Fibroblast of skin of scalp (primary cell): ENCODE measurements at regions not wholly inside any gene's neighbourhood (a gene's known extent, or its start where the extent isn't known, plus 50 kb on each side); places are given as distances from the start of the nearest gene placed in this dataset.
"Not testable (repeated sequence)": the region's sequence is repeated elsewhere in the genome, so short reads cannot be mapped to it uniquely, and the experiment has no call there.

Experiments
- DNase-seq: peaks from one replicate; pipeline ENCODE4 v3.0.0-alpha.2; 2013

- DNase-seq: no peak
Observed at GRCh38 chr2:208807756-208808155, 401.2 kb downstream of the PTH2R start.

GRCh38 chr2:208811885-208812284, 405.3 kb downstream of the PTH2R start:
- DNase-seq: not testable (repeated sequence)

- DNase-seq: no peak
Observed at GRCh38 chr2:208819190-208819589, 412.6 kb downstream of the PTH2R start.

- DNase-seq: no peak
Observed at GRCh38 chr2:208820014-208820688, 413.6 kb downstream of the PTH2R start.

GRCh38 chr2:208827109-208827508, 420.5 kb downstream of the PTH2R start:
- no peak for DNase-seq

GRCh38 chr2:208827549-208828221, 421.1 kb downstream of the PTH2R start:
- no peak for DNase-seq

GRCh38 chr2:208830203-208830602, 423.6 kb downstream of the PTH2R start:
- no peak for DNase-seq

GRCh38 chr2:208847651-208848050, 441.1 kb downstream of the PTH2R start:
- no peak for DNase-seq

- no peak for DNase-seq
Observed at GRCh38 chr2:208854717-208855116, 448.1 kb downstream of the PTH2R start.

GRCh38 chr2:208867374-208867773, 460.8 kb downstream of the PTH2R start:
- DNase-seq: no peak

GRCh38 chr2:208872591-208872990, 466.0 kb downstream of the PTH2R start:
- DNase-seq: no peak

GRCh38 chr2:208879666-208880065, 473.1 kb downstream of the PTH2R start:
- no peak for DNase-seq

GRCh38 chr2:208880171-208880570, 473.6 kb downstream of the PTH2R start:
- DNase-seq: no peak

- no peak for DNase-seq
Observed at GRCh38 chr2:208890486-208890885, 483.9 kb downstream of the PTH2R start.

GRCh38 chr2:208892203-208892602, 485.6 kb downstream of the PTH2R start:
- DNase-seq: no peak

GRCh38 chr2:208906330-208906729, 499.7 kb downstream of the PTH2R start:
- no peak for DNase-seq

- no peak for DNase-seq
Observed at GRCh38 chr2:208915401-208915800, 508.4 kb upstream of the MAP2 start.

GRCh38 chr2:208916881-208917280, 507.0 kb upstream of the MAP2 start:
- no peak for DNase-seq

- not testable (repeated sequence) for DNase-seq
Observed at GRCh38 chr2:208921358-208921757, 502.5 kb upstream of the MAP2 start.

- DNase-seq: no peak
Observed at GRCh38 chr2:208927867-208928266, 496.0 kb upstream of the MAP2 start.

GRCh38 chr2:208929139-208929864, 494.5 kb upstream of the MAP2 start:
- no peak for DNase-seq

- no peak for DNase-seq
Observed at GRCh38 chr2:208929894-208930427, 493.9 kb upstream of the MAP2 start.

- no peak for DNase-seq
Observed at GRCh38 chr2:208935531-208935930, 488.3 kb upstream of the MAP2 start.
